HAP-1 (cell line): ENCODE measurements at regions not wholly inside any gene's neighbourhood (a gene's known extent, or its start where the extent isn't known, plus 50 kb on each side); places are given as distances from the start of the nearest gene placed in this dataset.

ENCODE experiments used
- DNase-seq, 2 experiments: peaks; one replicate each; pipeline ENCODE4 v3.0.0-alpha.2; 2016 to 2020; ENCODE audit warnings: low spot score in 2 of 2
- H3K27me3 ChIP-seq: fragments of 250-450 bp; sonication (Bioruptor Pico); 2 replicates; pipeline ENCODE4 v1.5.1; 2020; ENCODE audit warnings: low read depth, mild to moderate bottlenecking, moderate library complexity
- H3K36me3 ChIP-seq: fragments of 250-450 bp; sonication (Bioruptor Pico); replicated peaks from 2 replicates; pipeline ENCODE4 v1.5.1; 2020; ENCODE audit warnings: mild to moderate bottlenecking
- H3K4me1 ChIP-seq: fragments of 250-450 bp; sonication (Bioruptor Pico); 2 replicates; pipeline ENCODE4 v1.5.1; 2020; ENCODE audit warnings: mild to moderate bottlenecking
- H3K4me3 ChIP-seq: fragments of 250-450 bp; sonication (Bioruptor Pico); 2 replicates; pipeline ENCODE4 v1.5.1; 2020; ENCODE audit warnings: mild to moderate bottlenecking, moderate library complexity
- H3K9me3 ChIP-seq: fragments of 250-450 bp; sonication (Bioruptor Pico); 2 replicates; pipeline ENCODE4 v1.5.1; 2020; ENCODE audit warnings: mild to moderate bottlenecking, moderate library complexity
- in situ Hi-C: fragments of 300-500 bp; cut with MboI; formaldehyde crosslinking; loops from 3 replicates; pipeline ENCODE4 v1.14.3; 2020; ENCODE audit warnings: low sequenced_read_pairs, inconsistent platforms, mixed read lengths

DNA sequence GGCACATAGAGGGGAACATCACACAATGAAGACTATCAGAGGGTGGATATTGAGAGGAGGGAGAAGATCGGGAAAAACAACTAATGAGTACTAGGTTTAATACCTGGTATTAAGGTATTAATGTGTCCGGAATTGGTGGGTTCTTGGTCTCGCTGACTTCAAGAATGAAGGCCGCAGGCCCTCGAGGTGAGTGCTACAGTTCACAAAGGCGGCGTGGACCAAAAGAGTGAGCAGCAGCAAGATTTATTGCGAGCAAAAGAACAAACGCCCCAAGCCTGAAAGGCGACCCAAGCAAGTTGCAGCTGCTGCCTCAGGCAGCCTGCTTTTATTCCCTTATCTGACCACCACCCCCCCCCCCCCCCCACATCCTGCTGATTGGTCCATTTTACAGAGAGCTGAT, 2022.8 kb downstream of the NCAM2 start:
- H3K4me1 ChIP-seq, result no peaks in the 10 kb centered on the region
- in situ Hi-C loops, result no loop called here
- H3K4me3 ChIP-seq, result no peak overlapping the region
- no peaks in the 10 kb centered on the region for H3K36me3 ChIP-seq
- H3K9me3 ChIP-seq, result 0 out of 2 replicates have a peak, but pooled peaks cover 3% of the 10 kb centered on the region
- no peak for DNase-seq
- H3K27me3 ChIP-seq, result no peaks in the 10 kb centered on the region

DNA sequence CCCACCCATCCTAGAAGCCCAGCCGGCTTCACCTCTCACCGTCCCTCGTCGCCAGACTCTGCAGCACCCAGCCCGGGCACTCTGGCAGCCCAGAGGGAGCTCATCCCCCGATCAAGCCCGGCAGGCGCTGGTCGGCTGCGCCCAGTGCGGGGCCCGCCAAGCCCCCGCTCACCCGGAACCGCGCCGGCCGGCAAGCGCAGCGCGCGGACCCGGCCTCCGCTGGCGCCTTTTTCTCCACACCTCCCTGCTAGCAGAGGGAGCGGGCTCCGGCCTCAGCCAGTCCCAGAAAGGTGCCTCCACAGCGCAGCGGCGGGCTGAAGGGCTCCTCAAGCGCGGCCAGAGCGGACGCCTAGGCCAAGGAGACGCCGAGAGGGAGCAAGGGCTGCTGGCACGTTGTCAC, 2023.3 kb downstream of the NCAM2 start:
- in situ Hi-C loops, result no loop called here
- Histone ChIP-seq H3K9me3 (0 out of 2 replicates have a peak, but pooled peaks cover 3% of the 10 kb centered on the region), H3K36me3 (no peaks in the 10 kb centered on the region), H3K4me3 (no peak overlapping the region), H3K4me1 (no peaks in the 10 kb centered on the region), H3K27me3 (no peaks in the 10 kb centered on the region)
- DNase-seq, result no peak

DNA sequence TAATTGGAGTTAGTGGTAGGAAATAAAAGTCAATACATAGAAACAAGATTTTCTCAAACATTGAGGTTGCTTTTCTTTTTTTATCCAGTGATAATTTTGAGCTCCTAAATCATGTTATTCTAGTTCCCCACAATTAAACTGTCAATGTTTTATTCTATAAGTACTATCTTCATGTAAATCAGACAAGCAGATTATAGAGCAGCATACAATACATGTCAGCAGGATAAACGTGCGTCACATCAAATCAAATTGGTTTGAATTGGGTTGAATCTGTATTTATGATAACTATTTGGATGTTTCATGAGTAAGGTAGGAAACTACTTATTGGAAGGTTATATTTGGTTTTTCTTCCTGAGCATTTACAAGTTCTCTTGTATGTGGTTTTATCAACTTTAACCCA, 2028.7 kb downstream of the NCAM2 start:
- Histone ChIP-seq H3K9me3 (0 out of 2 replicates have a peak, but pooled peaks cover 3% of the 10 kb centered on the region), H3K4me3 (no peak overlapping the region), H3K27me3 (no peaks in the 10 kb centered on the region), H3K36me3 (no peaks in the 10 kb centered on the region), H3K4me1 (no peaks in the 10 kb centered on the region)
- in situ Hi-C loops, result no loop called here
- DNase-seq, result no peak

- Histone ChIP-seq H3K27me3 (no peaks in the 10 kb centered on the region), H3K36me3 (no peaks in the 10 kb centered on the region), H3K4me1 (no peaks in the 10 kb centered on the region), H3K4me3 (no peak overlapping the region), H3K9me3 (no peaks in the 10 kb centered on the region)
- no peak for DNase-seq
- in situ Hi-C loops, result no loop called here
These were observed 2041.6 kb downstream of the NCAM2 start for GRCh38 chr21:23039846-23040245.

DNA sequence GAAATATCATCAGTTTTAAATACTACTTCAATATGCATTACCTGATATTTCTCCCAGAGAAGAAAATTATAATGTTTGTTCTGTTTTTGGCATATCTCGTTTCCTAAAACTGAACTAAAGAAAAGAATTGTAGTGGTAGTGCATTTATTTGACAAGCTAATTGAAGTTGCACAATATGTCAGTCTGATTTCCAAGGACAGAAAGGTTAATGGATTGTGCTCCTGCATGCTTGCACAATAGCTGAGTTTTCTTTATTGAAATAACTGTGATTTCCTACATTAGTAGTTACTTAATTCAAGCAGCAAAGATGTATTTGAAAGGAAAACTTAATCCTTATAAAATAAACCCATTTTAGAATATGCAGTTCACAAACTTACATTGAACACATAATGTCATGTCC, 2047.7 kb downstream of the NCAM2 start:
- in situ Hi-C loops, result no loop called here
- DNase-seq, result no peak
- no peaks in the 10 kb centered on the region for H3K27me3 ChIP-seq

GRCh38 chr21:23067672-23068071, 2069.5 kb downstream of the NCAM2 start:
- no peak for DNase-seq
- no peaks in the 10 kb centered on the region for H3K9me3 ChIP-seq
- no peaks in the 10 kb centered on the region for H3K4me1 ChIP-seq
- in situ Hi-C loops, result no loop called here
- H3K4me3 ChIP-seq, result no peak overlapping the region
- no peaks in the 10 kb centered on the region for H3K27me3 ChIP-seq
- H3K36me3 ChIP-seq, result no peaks in the 10 kb centered on the region

More for the DNA sequence above, 2047.7 kb downstream of the NCAM2 start:
- no peaks in the 10 kb centered on the region for H3K4me1 ChIP-seq
- H3K9me3 ChIP-seq, result no peaks in the 10 kb centered on the region
- H3K4me3 ChIP-seq, result no peak overlapping the region
- no peaks in the 10 kb centered on the region for H3K36me3 ChIP-seq

DNA sequence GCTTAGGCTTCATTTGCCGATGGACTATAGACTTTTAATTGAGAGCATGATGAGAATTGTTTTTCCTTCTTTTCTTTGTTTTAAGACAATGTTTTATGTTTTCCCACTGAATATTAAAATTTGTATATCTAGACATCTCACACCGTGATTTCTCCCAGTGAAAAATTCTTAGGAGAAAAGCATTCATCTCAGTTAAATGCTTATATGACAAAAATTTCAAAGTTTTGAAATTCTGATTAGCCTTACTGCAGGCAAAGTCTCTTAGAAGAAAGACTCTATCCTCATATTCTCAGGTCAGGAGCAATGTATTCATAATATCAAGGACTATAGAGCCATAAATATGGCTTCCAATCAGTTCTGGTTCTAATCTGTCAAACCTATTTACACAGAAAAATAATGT, 2085.0 kb downstream of the NCAM2 start:
- Histone ChIP-seq H3K36me3 (no peaks in the 10 kb centered on the region), H3K9me3 (no peaks in the 10 kb centered on the region), H3K27me3 (no peaks in the 10 kb centered on the region), H3K4me1 (no peaks in the 10 kb centered on the region), H3K4me3 (no peak overlapping the region)
- no peak for DNase-seq
- in situ Hi-C loops, result no loop called here

- no peaks in the 10 kb centered on the region for H3K9me3 ChIP-seq
- in situ Hi-C loops, result no loop called here
- DNase-seq, result no peak
- H3K4me1 ChIP-seq, result no peaks in the 10 kb centered on the region
- no peak overlapping the region for H3K4me3 ChIP-seq
- no peaks in the 10 kb centered on the region for H3K36me3 ChIP-seq
- no peaks in the 10 kb centered on the region for H3K27me3 ChIP-seq
These were observed 2095.1 kb downstream of the NCAM2 start for GRCh38 chr21:23093259-23093658.

GRCh38 chr21:23099185-23099584, 2101.0 kb downstream of the NCAM2 start:
- in situ Hi-C loops, result no loop called here
- Histone ChIP-seq H3K9me3 (no peaks in the 10 kb centered on the region), H3K36me3 (no peaks in the 10 kb centered on the region)

DNA sequence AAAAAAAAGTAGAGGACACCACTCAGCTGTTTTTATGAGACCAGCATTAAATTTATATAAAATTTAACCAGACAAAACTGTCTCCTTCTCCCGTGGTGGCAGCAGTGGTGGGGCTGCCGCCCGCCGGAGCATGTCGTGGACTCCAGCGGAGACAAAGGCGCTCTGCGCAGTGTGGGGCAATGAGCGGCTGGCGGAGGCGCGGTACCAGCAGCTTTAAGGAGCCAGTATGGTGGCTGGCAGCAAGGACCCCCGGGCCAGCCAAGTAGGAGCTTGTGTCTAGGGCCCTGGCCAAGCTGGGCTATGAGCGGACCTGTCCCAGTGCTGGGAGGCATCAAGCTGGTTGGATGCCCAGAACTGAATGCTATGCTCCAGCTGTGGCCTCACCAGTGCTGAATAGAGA, 2102.9 kb downstream of the NCAM2 start:
- DNase-seq, result no peak
- in situ Hi-C loops, result no loop called here
- no peaks in the 10 kb centered on the region for H3K36me3 ChIP-seq

More at GRCh38 chr21:23099185-23099584, 2101.0 kb downstream of the NCAM2 start:
- no peak overlapping the region for H3K4me3 ChIP-seq
- H3K27me3 ChIP-seq, result no peaks in the 10 kb centered on the region
- no peak for DNase-seq
- H3K4me1 ChIP-seq, result no peaks in the 10 kb centered on the region

GRCh38 chr21:23108533-23108932, 2110.3 kb downstream of the NCAM2 start:
- DNase-seq, result no peak
- no peaks in the 10 kb centered on the region for H3K27me3 ChIP-seq
- H3K4me1 ChIP-seq, result no peaks in the 10 kb centered on the region
- no peaks in the 10 kb centered on the region for H3K9me3 ChIP-seq
- no peaks in the 10 kb centered on the region for H3K36me3 ChIP-seq
- in situ Hi-C loops, result no loop called here
- no peak overlapping the region for H3K4me3 ChIP-seq

More for the DNA sequence above, 2102.9 kb downstream of the NCAM2 start:
- Histone ChIP-seq H3K27me3 (no peaks in the 10 kb centered on the region), H3K4me1 (no peaks in the 10 kb centered on the region), H3K4me3 (no peak overlapping the region), H3K9me3 (no peaks in the 10 kb centered on the region)

- in situ Hi-C loops, result no loop called here
- DNase-seq, result no peak
- Histone ChIP-seq H3K27me3 (no peaks in the 10 kb centered on the region), H3K4me1 (no peaks in the 10 kb centered on the region), H3K36me3 (no peaks in the 10 kb centered on the region), H3K9me3 (no peaks in the 10 kb centered on the region), H3K4me3 (no peak overlapping the region)
These were observed 2112.9 kb downstream of the NCAM2 start for GRCh38 chr21:23111070-23111600.

DNA sequence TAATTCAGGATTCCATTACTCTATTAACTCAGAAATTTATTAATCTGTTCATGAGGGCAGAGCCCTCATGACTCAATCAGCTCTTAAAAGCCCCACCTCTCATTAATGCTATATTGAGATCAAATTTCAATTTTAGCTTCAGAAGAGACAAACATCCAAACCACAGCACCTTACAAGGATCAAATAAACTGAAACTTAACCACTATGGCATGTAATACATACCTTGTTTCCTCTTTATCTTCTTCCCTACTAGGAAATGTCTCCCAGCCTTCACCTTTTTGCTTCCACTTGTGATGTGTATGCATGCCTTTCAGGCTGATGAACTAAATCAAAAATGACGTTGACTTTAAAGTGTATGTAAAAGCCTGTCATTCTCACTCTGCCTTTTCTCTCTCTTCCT, 2121.3 kb downstream of the NCAM2 start:
- in situ Hi-C loops, result no loop called here
- no peak for DNase-seq
- no peaks in the 10 kb centered on the region for H3K27me3 ChIP-seq
- no peaks in the 10 kb centered on the region for H3K9me3 ChIP-seq
- H3K36me3 ChIP-seq, result no peaks in the 10 kb centered on the region
- H3K4me3 ChIP-seq, result no peak overlapping the region
- H3K4me1 ChIP-seq, result no peaks in the 10 kb centered on the region

GRCh38 chr21:23127973-23128372, 2129.8 kb downstream of the NCAM2 start:
- Histone ChIP-seq H3K27me3 (no peaks in the 10 kb centered on the region), H3K4me1 (no peaks in the 10 kb centered on the region; the same call in 1 of the 2 replicates), H3K9me3 (no peaks in the 10 kb centered on the region), H3K36me3 (no peaks in the 10 kb centered on the region), H3K4me3 (no peak overlapping the region)
- in situ Hi-C loops, result no loop called here
- DNase-seq, result no peak

GRCh38 chr21:23130308-23130707, 2132.1 kb downstream of the NCAM2 start:
- H3K27me3 ChIP-seq, result no peaks in the 10 kb centered on the region
- H3K4me1 ChIP-seq, result no peaks in the 10 kb centered on the region; the same call in 1 of the 2 replicates
- no peaks in the 10 kb centered on the region for H3K9me3 ChIP-seq
- no peak for DNase-seq
- H3K36me3 ChIP-seq, result no peaks in the 10 kb centered on the region
- in situ Hi-C loops, result no loop called here
- H3K4me3 ChIP-seq, result no peak overlapping the region
